Stimulated activated naive CD8-positive, alpha-beta T cell treated with anti-CD3 and anti-CD28 coated beads, Interleukin-15, Interleukin-2, amounts not matched to agents 100 U/mL and 50 U/mL, for 24 hours (primary cell): ENCODE measurements at regions not wholly inside any gene's neighbourhood (a gene's known extent, or its start where the extent isn't known, plus 50 kb on each side); places are given as distances from the start of the nearest gene placed in this dataset.

Experiments used
- ATAC-seq: fragments of 150-1000 bp; cut with Tn5 transposase; one replicate; pipeline ENCODE4 v1.10.0; 2021
- DNase-seq: peaks from one replicate; pipeline ENCODE4 v3.0.0; 2021

- DNase-seq = no peak
- ATAC-seq = no peak
These were observed 634.4 kb upstream of the C9orf72 start for GRCh38 chr9:28207657-28208056.

- no peak for ATAC-seq
- DNase-seq = no peak
These were observed 635.8 kb upstream of the C9orf72 start for GRCh38 chr9:28209130-28209529.

- ATAC-seq = no peak
- no peak for DNase-seq
These were observed 639.7 kb upstream of the C9orf72 start for GRCh38 chr9:28212979-28213378.

GRCh38 chr9:28215536-28216299 lies 642.4 kb upstream of the C9orf72 start:
- ATAC-seq (no peak), DNase-seq (no peak)

- no peak for DNase-seq
- ATAC-seq = no peak
These were observed 659.4 kb upstream of the C9orf72 start for GRCh38 chr9:28232686-28233085.

- DNase-seq (no peak), ATAC-seq (no peak)
These were observed 661.0 kb upstream of the C9orf72 start for GRCh38 chr9:28234133-28234893.

- ATAC-seq (no peak), DNase-seq (no peak)
These were observed 661.6 kb upstream of the C9orf72 start for GRCh38 chr9:28234894-28235277.

GRCh38 chr9:28249424-28249823 lies 676.1 kb upstream of the C9orf72 start:
- ATAC-seq (no peak), DNase-seq (no peak)

- no peak for ATAC-seq
These were observed 681.9 kb upstream of the C9orf72 start for GRCh38 chr9:28255174-28255573.

GRCh38 chr9:28260330-28260729 lies 687.0 kb upstream of the C9orf72 start:
- DNase-seq = no peak
- no peak for ATAC-seq

More at GRCh38 chr9:28255174-28255573, 681.9 kb upstream of the C9orf72 start:
- DNase-seq = no peak

- DNase-seq = no peak
- ATAC-seq = no peak
These were observed 691.1 kb upstream of the C9orf72 start for GRCh38 chr9:28264368-28264767.

GRCh38 chr9:28267351-28267750 lies 694.1 kb upstream of the C9orf72 start:
- ATAC-seq (no peak), DNase-seq (no peak)

GRCh38 chr9:28270156-28270555 lies 696.9 kb upstream of the C9orf72 start:
- ATAC-seq (no peak), DNase-seq (no peak)

- ATAC-seq = no peak
- DNase-seq = no peak
These were observed 698.8 kb upstream of the C9orf72 start for GRCh38 chr9:28272127-28272526.

- no peak for ATAC-seq
- no peak for DNase-seq
These were observed 714.2 kb upstream of the C9orf72 start for GRCh38 chr9:28287455-28287854.

- ATAC-seq = no peak
- DNase-seq = no peak
These were observed 716.5 kb upstream of the C9orf72 start for GRCh38 chr9:28289746-28290145.

- no peak for DNase-seq
These were observed 720.2 kb upstream of the C9orf72 start for GRCh38 chr9:28293369-28294090.

GRCh38 chr9:28301281-28301680 lies 728.0 kb upstream of the C9orf72 start:
- DNase-seq (no peak), ATAC-seq (no peak)

More at GRCh38 chr9:28293369-28294090, 720.2 kb upstream of the C9orf72 start:
- ATAC-seq = no peak

GRCh38 chr9:28317745-28318144 lies 744.5 kb upstream of the C9orf72 start:
- DNase-seq (no peak), ATAC-seq (no peak)

GRCh38 chr9:28318515-28318914 lies 745.2 kb upstream of the C9orf72 start:
- no peak for DNase-seq
- ATAC-seq = no peak

GRCh38 chr9:28319981-28320380 lies 746.7 kb upstream of the C9orf72 start:
- no peak for ATAC-seq

GRCh38 chr9:28320616-28321015 lies 747.3 kb upstream of the C9orf72 start:
- no peak for DNase-seq

More at GRCh38 chr9:28319981-28320380, 746.7 kb upstream of the C9orf72 start:
- no peak for DNase-seq

GRCh38 chr9:28329323-28329722 lies 756.0 kb upstream of the C9orf72 start:
- DNase-seq = no peak
- ATAC-seq = no peak

More at GRCh38 chr9:28320616-28321015, 747.3 kb upstream of the C9orf72 start:
- no peak for ATAC-seq
